HCEC 1CT (cell line): ENCODE measurements at regions not wholly inside any gene's neighbourhood (a gene's known extent, or its start where the extent isn't known, plus 50 kb on each side); places are given as distances from the start of the nearest gene placed in this dataset.
"Not testable (repeated sequence)": the region's sequence is repeated elsewhere in the genome, so short reads cannot be mapped to it uniquely, and the experiment has no call there.

Experiments used
- DNase-seq: peaks from one replicate; pipeline ENCODE4 v3.0.0-alpha.2; 2017

GRCh38 chr9:90514877-90515276 lies 127.7 kb downstream of the DIRAS2 start:
- no peak for DNase-seq

- no peak for DNase-seq
These were observed 127.1 kb downstream of the DIRAS2 start for GRCh38 chr9:90515510-90515909.

DNA sequence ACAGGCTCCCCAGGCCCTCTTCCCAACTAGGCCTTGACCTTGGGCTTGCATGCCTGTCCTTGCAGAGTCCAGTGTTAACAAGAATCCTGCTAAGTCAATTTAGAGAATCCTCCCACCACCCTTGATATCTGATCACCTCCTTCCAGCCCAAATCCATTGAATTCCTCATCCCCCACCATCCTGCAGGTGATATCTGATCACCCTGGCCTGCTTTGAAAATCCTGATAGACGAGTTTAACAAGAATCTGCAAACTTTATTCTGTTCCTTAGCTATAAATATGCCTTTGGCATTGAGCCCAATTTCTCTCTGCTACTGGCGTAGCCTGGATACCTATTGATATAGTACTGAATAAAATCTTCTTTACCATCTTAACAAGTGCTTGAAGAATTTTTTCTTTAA lies 125.5 kb downstream of the DIRAS2 start:
- DNase-seq, result no peak

- no peak for DNase-seq
These were observed 120.6 kb downstream of the DIRAS2 start for GRCh38 chr9:90521811-90522570.

DNA sequence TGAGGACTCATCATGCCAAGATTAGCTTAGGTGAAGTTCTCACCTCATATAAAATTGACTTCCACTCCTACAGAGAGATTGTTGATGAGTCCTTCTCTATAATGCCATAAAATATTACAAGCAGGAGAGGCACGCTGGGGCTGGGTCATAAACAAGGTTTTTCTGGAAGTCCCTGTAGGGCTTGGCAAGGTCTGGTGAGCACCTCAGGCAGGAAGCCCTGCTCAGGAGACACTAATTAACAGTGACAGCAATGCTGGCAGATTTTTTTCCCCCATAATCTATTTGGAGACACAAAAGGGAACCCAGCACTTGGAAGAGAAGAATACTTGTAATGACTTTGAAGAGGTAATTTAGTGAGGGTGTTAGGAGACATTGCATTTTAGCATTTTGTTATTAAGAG lies 118.7 kb downstream of the DIRAS2 start:
- DNase-seq, result no peak

DNA sequence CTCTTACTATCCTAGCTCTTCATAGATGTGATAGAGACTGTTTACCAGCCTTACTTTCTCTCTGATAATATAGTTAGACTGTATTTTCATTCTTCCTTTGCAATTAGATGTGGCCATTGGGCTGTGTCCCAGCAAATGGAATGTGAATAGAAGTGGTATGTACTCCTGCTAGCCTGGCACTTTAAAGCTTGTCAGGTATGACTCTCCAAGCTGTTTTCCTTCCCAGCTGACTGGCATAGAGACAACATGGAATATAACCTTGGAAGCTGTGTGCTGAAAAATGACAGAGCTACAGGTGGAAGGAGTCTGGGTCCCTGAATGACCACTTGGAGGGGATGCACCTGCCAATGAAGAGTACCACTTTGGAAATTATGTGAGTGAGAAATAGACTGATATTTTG lies 116.2 kb downstream of the DIRAS2 start:
- no peak for DNase-seq

DNA sequence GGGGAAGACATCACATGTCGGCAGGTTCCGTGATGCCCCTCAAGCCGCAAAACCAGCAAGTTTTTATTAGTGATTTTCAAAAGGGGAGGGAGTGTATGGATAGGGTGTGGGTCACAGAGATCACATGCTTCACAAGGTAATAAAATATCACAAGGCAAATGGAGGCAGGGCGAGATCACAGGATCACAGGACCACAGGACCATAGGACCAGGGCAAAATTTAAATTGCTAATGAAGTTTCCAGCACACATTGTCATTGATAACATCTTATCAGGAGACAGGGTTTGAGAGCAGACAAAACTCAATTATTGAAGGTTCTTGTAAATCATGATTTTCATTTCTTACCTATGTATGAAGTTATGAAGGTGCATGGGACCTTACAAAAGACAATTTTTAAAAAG lies 106.5 kb downstream of the DIRAS2 start:
- DNase-seq, result not testable (repeated sequence)

DNA sequence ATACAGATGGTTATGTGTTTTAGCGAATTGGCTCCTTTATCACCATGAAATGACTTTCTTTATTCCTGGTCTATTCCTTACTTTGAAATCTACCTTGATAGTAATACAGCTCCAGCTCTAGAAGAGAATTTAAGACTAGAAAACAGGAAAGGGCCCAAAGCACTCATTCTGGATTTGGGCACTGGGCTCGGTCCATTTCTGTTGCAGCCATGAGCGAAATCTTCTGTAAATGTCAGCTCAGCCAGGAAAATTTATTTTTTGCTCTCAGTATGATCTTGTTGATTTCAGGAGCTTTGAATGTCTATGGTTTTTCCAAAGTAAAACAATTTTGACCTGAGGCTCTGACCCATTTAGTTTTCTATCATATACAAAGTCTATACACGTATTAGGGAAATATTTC lies 104.1 kb downstream of the DIRAS2 start:
- DNase-seq, result no peak

DNA sequence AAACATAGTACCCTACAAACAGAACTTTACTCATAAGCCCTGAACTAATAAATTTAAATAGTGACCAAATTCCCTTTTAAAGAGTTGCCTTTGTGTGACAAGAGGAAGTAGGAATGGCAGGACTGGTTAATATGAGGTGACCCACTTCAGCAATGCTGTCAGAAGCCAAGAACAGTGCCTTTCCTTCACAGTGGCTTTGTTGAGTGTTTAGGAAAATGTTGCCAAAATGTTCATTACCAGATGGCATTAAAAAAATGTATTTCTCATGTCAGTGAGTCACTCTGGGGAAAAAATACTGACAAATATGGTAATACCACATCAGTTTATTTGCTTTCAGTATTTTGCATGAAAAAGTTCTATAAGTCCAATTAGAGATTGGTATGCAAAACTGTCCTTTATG lies 103.3 kb downstream of the DIRAS2 start:
- DNase-seq, result no peak

DNA sequence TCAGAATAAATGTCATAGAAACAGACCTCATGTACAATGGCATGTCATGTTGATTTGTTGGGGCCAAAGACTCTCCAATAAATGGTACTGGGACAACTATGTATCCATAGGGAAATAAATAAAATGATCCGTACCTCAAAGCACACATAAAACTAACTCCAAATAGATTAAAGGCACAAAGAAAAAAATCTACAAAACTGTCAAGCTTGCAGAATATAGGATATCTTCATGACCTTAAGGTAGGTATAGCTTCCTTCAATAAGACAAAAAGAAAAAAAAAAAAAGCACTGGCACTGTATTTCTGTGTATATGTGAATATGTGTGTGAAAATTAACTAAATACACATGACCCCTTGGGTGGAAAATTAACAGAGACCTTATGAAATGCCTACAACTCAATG lies 101.9 kb downstream of the DIRAS2 start:
- DNase-seq, result no peak

GRCh38 chr9:90544488-90544887 lies 98.1 kb downstream of the DIRAS2 start:
- no peak for DNase-seq

DNA sequence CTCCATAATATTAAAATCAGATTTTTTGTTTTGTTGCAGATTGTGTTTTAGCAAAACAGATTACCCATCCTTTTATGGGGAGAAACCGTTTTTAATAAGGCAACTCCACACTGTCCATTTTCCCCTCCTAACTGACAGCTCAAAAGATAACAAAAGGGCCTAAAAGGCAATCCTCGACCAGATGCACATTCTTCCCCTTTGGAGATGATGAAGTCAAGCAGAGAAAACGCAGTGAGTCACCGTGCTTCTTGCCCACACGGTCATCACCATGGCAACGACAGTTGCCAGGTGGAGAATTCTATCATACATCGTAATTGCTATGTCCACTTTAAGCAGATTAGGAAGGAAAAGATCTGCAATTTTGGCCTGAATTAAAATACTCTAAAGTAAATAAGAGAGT lies 96.4 kb downstream of the DIRAS2 start:
- DNase-seq, result no peak

DNA sequence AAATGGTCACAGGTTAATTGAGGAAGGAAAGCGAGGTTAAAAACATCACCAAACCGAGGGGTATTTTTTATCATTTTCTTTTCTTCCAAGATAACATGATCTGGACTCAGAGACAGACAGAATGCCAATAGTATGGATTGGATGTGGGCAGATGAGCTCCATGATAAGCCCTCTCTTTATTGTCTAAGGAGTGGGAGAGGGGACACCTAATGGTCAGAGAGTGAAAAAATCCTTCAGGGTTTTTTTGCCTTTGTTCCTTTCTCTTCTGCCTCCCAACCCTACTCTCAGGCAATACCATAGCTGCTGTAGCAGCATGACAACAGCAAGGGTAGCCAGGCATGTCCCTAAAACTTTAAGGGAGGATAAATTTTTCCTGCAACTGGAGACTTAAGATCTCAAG lies 94.7 kb downstream of the DIRAS2 start:
- no peak for DNase-seq

GRCh38 chr9:90552317-90552716 lies 90.3 kb downstream of the DIRAS2 start:
- no peak for DNase-seq

- no peak for DNase-seq
These were observed 87.1 kb downstream of the DIRAS2 start for GRCh38 chr9:90555351-90556057.

DNA sequence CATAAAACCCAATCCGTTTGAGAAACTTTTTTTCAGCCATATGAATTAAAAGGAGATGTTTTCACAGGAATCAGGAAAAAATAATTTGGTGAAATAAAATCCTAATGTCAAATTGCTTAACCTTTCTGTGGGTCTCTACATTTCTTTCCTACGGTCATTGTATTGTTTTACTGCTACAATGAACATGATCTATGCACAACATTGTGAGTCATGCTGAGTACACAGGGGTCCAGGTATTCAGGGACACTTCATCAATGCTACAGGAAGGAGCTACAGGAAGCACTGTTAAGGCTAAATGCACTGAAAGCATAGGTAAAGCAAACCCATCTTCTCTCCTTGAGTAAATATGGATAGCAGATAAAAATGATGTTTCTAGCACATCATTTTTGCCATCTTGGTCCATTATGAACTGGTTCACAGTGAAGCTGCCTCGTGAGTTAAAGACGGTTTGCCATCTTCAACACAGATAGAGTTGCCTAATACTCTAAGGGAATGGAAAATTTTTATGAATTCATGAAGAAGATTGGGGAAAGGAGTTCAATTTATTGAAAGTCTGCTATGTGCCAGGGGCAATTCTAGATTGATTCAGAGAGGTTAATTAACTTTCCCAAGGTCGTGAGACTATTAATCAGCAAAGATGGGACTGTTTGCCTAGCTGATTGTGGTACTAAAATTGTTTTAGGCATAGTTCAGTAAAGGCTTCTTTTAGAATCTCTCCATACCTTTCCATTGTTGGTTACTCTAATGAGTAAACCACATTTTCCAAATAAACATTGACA lies 85.5 kb downstream of the DIRAS2 start:
- no peak for DNase-seq

- DNase-seq, result no peak
These were observed 83.2 kb downstream of the DIRAS2 start for GRCh38 chr9:90559075-90560073.
